Stimulated activated CD8-positive, alpha-beta memory T cell treated with anti-CD3 and anti-CD28 coated beads, Interleukin-2, amount 100 ng/mL, for 48 hours (primary cell): ENCODE measurements at regions not wholly inside any gene's neighbourhood (a gene's known extent, or its start where the extent isn't known, plus 50 kb on each side); places are given as distances from the start of the nearest gene placed in this dataset.

Experiments
- DNase-seq, 2 donors: peaks; one replicate each; pipeline ENCODE4 v3.0.0-alpha.2; 2020; ENCODE audit warnings: low read depth in 2 of 2

DNA sequence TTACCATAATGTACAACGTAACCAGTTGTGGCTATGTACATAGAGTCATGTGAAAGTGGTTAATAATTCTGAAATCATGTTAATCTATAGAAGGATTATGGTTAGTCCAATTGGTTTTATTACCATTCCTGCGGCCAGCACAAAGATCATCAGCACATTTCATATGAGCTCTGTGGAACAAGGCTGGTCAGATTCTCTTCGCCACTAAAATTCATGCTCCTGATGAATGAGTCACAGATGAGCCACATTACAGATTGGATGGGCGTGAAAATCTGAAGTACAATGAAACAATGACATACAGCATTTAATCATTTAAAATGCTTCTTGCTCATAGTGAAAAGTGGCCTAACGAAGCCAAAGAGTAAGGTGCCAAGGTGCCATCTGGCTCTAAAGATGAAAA lies 716.2 kb upstream of the PHF14 start:
- no peak for DNase-seq

DNA sequence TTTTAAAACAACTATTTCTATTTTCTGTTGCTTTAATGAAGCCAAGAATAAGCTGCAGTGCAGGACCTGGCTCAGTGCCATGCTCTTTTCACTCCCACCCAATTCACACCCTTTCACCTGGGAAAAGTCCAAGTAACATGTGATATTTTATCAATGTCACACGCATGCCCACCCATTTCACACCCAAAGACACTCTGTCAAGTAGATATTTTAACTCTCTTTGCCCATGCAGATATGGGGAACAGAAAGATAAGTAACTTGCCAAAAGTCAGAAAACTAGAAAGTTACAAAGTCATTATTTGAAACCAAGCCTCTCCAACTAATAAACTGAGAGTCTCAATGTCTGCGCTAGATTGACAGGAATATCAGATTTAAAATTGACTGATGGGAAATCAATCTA lies 706.7 kb upstream of the PHF14 start:
- no peak for DNase-seq

GRCh38 chr7:10268034-10268433 lies 705.6 kb upstream of the PHF14 start:
- DNase-seq, result no peak

DNA sequence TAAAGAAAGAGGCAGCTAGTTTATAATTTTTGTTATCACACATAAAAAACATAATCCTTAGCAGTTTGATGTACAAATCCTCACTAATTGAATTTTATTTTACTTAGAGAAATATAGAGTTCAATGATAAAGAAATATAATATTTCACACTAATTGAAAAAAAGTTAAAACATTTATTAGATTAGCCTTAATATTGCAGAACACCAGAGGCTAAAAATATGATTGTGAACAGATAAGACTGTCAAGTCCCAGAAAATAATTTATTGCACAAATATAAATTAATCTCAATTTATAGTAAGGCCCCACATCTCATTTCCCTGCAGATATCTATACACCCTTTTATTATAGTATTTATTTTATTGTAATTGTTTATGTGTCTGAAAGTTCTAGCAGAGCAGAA lies 690.8 kb upstream of the PHF14 start:
- no peak for DNase-seq

DNA sequence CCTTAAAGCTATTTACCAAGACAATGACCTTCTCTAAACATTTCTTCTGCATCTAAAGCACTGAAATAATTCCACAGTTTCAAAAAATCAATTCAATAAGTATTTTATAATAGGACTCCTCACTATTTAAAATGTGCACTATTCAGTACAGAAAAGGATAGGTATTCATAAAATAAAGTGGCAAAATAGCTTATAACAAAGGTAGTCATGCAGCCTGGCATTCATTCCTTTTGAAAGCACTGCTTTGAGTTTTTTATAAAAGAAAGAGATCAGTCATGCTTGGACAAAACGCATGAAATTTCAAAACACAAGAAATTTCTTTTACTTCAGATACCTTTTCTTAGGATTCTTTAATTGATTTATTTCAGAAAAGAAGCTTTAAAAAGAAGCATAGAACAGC lies 689.7 kb upstream of the PHF14 start:
- DNase-seq, result no peak

DNA sequence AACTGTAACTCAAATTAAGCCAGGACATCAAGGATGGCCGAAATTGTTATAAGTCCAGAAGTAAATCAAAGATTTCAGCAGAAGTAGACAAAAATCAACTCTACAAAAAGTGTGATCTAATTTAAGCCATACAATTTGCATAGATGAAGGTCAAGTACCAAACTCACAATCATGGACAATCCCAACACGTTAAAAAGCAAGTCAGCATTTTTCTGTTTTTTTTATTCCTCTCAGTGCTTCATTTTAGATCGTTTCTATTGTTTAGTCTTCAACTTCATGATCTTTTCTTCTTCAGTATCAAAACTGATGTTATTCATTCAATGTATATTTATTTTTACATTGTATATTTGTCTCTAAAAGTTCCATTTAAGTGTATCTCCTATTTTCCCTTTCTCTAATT lies 674.3 kb upstream of the PHF14 start:
- DNase-seq, result no peak

- no peak for DNase-seq
Measured at GRCh38 chr7:10300577-10300976, 673.1 kb upstream of the PHF14 start.

DNA sequence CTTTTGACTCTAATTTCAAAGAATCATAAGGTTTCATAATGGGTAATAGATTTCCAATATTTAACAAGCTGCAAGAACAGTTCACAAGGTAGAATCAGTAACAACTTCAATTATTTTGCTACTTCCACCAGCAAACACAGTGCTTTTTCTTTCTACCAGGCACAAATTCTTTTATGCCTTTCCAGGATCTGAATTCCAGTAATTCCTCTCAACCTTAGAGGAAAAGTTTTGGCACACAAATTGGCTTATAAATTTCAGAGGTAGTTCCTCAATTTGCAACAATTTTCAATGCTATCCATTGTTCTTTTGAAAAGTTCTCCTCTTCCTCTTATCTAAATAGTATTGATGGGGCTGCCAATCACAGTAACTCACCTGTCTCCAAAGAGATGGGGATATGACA lies 665.4 kb upstream of the PHF14 start:
- DNase-seq, result no peak

GRCh38 chr7:10312942-10313341 lies 660.7 kb upstream of the PHF14 start:
- no peak for DNase-seq

GRCh38 chr7:10315881-10316280 lies 657.8 kb upstream of the PHF14 start:
- DNase-seq, result no peak

DNA sequence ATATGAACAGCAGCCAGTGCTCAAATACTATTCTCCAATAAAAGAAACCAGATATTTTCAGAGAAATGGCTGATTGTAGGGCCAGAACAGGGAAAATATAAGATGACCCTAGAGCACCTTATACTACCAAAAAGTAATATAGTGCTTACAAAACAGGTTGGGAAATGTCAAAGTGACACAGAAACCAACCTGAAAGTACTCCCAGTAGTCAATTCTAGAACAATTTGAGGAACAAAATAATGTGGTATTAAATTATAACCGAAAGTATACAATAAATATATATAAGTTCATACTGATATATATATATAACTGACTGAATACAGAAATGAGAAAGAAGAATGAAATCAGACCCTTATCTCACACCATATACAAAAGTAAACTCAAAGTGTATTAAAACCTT lies 657.2 kb upstream of the PHF14 start:
- no peak for DNase-seq

GRCh38 chr7:10325395-10325794 lies 648.3 kb upstream of the PHF14 start:
- DNase-seq, result no peak

DNA sequence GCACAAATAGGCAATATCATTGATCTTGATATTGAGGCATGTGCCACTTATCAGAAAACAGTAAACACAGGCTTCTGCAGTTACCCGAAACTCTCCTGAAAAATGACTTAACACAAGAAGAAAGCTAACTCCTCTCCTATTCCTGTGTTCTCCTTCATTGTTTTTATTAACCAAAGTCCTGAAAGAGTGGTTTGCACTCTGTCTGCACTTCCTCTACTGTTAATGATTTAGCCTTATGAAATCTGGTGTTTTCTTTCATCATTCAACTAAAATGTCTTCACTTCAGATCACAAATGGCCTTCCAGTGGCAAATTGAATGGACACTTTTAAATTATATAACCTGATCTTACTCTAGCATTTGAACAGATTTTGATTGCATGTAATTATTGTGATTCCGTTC lies 630.6 kb upstream of the PHF14 start:
- no peak for DNase-seq

DNA sequence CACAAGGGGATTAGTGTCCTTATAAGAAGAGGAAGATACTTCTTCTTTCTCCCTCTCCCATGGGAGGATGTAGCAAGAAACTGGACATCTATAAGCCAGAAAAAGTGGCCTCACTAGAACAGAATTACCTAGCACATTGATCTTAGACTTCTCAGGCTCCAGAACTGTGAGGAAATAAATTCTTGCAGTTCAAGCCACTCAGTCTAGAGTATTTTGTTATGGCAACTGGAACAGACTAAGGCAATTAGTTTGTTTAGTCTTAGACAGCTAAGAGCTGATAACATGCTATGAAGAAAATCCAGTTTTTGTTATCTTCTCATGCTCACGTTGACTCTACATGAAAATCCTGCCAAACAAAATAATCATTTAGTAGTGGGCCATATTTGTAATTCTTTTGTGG lies 627.6 kb upstream of the PHF14 start:
- no peak for DNase-seq

GRCh38 chr7:10355816-10356215 lies 617.9 kb upstream of the PHF14 start:
- no peak for DNase-seq

GRCh38 chr7:10360050-10360449 lies 613.6 kb upstream of the PHF14 start:
- DNase-seq, result no peak

- no peak for DNase-seq
Measured at GRCh38 chr7:10401793-10402192, 571.9 kb upstream of the PHF14 start.

GRCh38 chr7:10412422-10413019 lies 561.2 kb upstream of the PHF14 start:
- no peak for DNase-seq

DNA sequence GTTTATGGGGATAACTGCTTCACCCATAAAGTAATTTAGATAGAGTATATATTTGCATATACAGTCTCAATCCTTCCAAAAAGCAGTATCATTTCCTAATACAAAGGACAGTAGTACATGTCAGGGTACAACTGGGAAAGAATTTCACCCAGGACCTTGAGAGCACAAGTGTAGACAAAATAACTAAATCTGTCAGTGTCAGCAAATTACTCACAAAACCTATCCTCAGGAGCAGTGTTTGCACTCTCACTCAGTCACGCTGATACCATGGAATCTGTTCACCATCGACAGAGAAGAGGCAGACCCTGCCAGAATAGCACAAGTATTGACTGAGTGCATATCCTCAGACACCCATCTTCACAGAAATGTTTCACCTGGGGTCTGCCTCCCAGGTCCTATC lies 554.7 kb upstream of the PHF14 start:
- DNase-seq, result no peak

DNA sequence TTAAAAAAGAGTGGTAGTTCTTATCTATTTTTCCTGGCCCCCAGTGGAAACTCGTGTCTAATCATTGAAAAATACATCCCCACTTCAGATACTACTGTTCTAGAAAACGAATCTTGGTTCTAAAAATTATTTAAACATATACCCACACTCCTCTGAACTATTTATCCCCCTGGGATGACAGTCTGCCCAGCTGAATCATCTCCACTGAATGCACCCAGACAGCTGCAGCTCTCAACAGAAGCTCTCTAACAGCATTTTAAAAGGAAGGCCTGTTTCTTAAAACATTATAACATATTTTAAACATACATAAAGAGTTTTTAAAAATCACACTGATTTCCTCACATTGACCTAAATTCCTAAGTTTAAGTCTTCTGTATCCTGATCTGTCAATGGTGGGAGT lies 544.6 kb upstream of the PHF14 start:
- no peak for DNase-seq

- DNase-seq, result no peak
Measured at GRCh38 chr7:10429511-10429910, 544.2 kb upstream of the PHF14 start.

GRCh38 chr7:10436302-10436701 lies 537.4 kb upstream of the PHF14 start:
- no peak for DNase-seq

GRCh38 chr7:10439027-10439426 lies 534.6 kb upstream of the PHF14 start:
- DNase-seq, result no peak

- no peak for DNase-seq
Measured at GRCh38 chr7:10455936-10456335, 517.7 kb upstream of the PHF14 start.

- DNase-seq, result no peak
Measured at GRCh38 chr7:10460474-10460873, 513.2 kb upstream of the PHF14 start.
